ENCODE measurements at regions not wholly inside any gene's neighbourhood (a gene's known extent, or its start where the extent isn't known, plus 50 kb on each side); places are given as distances from the start of the nearest gene placed in this dataset.

DNA sequence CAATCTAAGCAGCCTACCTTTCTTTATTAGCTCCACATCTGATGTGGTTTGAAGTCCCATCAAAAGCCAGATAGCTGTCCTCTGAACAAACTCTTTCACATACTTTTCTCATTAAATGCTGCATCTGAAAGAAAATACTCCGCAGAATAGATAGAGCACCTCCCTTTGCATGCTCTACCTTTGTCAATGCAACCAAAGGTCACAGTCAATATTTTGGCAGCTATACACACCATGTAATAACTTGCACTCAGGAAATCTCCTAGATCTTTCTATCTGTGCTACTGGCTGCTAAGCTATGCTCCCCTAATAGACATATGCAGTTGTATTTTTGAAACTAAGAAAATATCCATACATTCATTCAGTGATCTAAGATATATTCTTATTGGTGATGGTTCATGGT, 204.8 kb upstream of the ARRDC4 start:
- TF ChIP-seq, protein P1, sequence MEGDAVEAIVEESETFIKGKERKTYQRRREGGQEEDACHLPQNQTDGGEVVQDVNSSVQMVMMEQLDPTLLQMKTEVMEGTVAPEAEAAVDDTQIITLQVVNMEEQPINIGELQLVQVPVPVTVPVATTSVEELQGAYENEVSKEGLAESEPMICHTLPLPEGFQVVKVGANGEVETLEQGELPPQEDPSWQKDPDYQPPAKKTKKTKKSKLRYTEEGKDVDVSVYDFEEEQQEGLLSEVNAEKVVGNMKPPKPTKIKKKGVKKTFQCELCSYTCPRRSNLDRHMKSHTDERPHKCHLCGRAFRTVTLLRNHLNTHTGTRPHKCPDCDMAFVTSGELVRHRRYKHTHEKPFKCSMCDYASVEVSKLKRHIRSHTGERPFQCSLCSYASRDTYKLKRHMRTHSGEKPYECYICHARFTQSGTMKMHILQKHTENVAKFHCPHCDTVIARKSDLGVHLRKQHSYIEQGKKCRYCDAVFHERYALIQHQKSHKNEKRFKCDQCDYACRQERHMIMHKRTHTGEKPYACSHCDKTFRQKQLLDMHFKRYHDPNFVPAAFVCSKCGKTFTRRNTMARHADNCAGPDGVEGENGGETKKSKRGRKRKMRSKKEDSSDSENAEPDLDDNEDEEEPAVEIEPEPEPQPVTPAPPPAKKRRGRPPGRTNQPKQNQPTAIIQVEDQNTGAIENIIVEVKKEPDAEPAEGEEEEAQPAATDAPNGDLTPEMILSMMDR (IDR thresholded peaks at IDR 0.05), result no peak
- no peak for TF ChIP-seq POLR2A (IDR thresholded peaks at IDR 0.05)

Data from heart left ventricle (tissue), 13 donors.